Activated CD8-positive, alpha-beta T cell treated with anti-CD3 and anti-CD28 coated beads for 36 hours (primary cell): ENCODE measurements at regions not wholly inside any gene's neighbourhood (a gene's known extent, or its start where the extent isn't known, plus 50 kb on each side); places are given as distances from the start of the nearest gene placed in this dataset.

Experiments used
- ATAC-seq: fragments of 200-7000 bp; cut with Tn5 transposase; one replicate; pipeline ENCODE4 v1.10.0; 2021; ENCODE audit warnings: mild to moderate bottlenecking, moderate library complexity
- CTCF ChIA-PET: fragments of 350-600 bp; sonication (Branson Sonifier 250); formaldehyde crosslinking; loops from one replicate; lab custom pipeline; 2021; ENCODE audit warnings: antibody characterized with exemption; lab: Charles Lee
- POLR2A ChIA-PET: fragments of 350-600 bp; sonication (Branson Sonifier 250); formaldehyde crosslinking; loops from one replicate; lab custom pipeline; 2021; ENCODE audit warnings: antibody characterized with exemption; lab: Charles Lee
- DNase-seq: peaks from one replicate; pipeline ENCODE4 v3.0.0-alpha.2; 2020
- H3K27ac Mint-ChIP-seq: one replicate; pipeline ENCODE4 v1.8.0; 2021; ENCODE audit warnings: mild to moderate bottlenecking, mixed read lengths
- H3K27me3 Mint-ChIP-seq: one replicate; pipeline ENCODE4 v1.8.0; 2021; ENCODE audit warnings: mixed read lengths
- H3K36me3 Mint-ChIP-seq: one replicate; pipeline ENCODE4 v1.8.0; 2021; ENCODE audit warnings: low read depth, mixed read lengths
- H3K4me1 Mint-ChIP-seq: one replicate; pipeline ENCODE4 v1.8.0; 2021; ENCODE audit warnings: low read depth, mixed read lengths
- H3K4me3 Mint-ChIP-seq: one replicate; pipeline ENCODE4 v1.8.0; 2021; ENCODE audit warnings: mild to moderate bottlenecking, moderate library complexity, mixed read lengths
- H3K9me3 Mint-ChIP-seq: one replicate; pipeline ENCODE4 v1.8.0; 2021; ENCODE audit warnings: mixed read lengths
- CTCF ChIP-seq: fragments of 200-600 bp; IDR thresholded peaks from one replicate; pipeline ENCODE4 v1.8.0; 2022; ENCODE audit warnings: antibody characterized with exemption, mild to moderate bottlenecking
- intact Hi-C: fragments of 100-400 bp; cut with micrococcal nuclease; formaldehyde crosslinking; loops from one replicate; pipeline ENCODE4 v1.10.0; 2022

GRCh38 chr1:30183006-30183405 lies 540.4 kb downstream of the MATN1 start:
- no peak for DNase-seq
- H3K9me3 Mint-ChIP-seq: peaks cover 4% of the 10 kb centered on the region
- POLR2A ChIA-PET: no interaction called here
- no peak for ATAC-seq
- H3K4me3 Mint-ChIP-seq: no peak overlapping the region
- CTCF ChIA-PET: no interaction called here
- no peaks in the 10 kb centered on the region for H3K4me1 Mint-ChIP-seq
- H3K27ac Mint-ChIP-seq: no peak overlapping the region
- peaks cover 1% of the 10 kb centered on the region for H3K27me3 Mint-ChIP-seq
- no peak for TF ChIP-seq CTCF
- intact Hi-C loops: no loop called here
- no peaks in the 10 kb centered on the region for H3K36me3 Mint-ChIP-seq

- no peak for TF ChIP-seq CTCF
- intact Hi-C loops: no loop called here
- ATAC-seq: no peak
- H3K9me3 Mint-ChIP-seq: peaks cover 4% of the 10 kb centered on the region
- no peaks in the 10 kb centered on the region for H3K4me1 Mint-ChIP-seq
- CTCF ChIA-PET: no interaction called here
- peaks cover 3% of the 10 kb centered on the region for H3K27me3 Mint-ChIP-seq
- POLR2A ChIA-PET: no interaction called here
- H3K36me3 Mint-ChIP-seq: no peaks in the 10 kb centered on the region
- H3K27ac Mint-ChIP-seq: no peak overlapping the region
- no peak for DNase-seq
- H3K4me3 Mint-ChIP-seq: no peak overlapping the region
Measured at GRCh38 chr1:30179942-30180543, 543.3 kb downstream of the MATN1 start.

- Mint-ChIP-seq H3K4me1 (no peaks in the 10 kb centered on the region), H3K9me3 (peaks cover 4% of the 10 kb centered on the region), H3K27ac (no peak overlapping the region), H3K36me3 (no peaks in the 10 kb centered on the region), H3K4me3 (no peak overlapping the region), H3K27me3 (peaks cover 8% of the 10 kb centered on the region)
- intact Hi-C loops: no loop called here
- no peak for TF ChIP-seq CTCF
- ChIA-PET CTCF (no interaction called here), POLR2A (no interaction called here)
- no peak for ATAC-seq
- no peak for DNase-seq
Measured at GRCh38 chr1:30176477-30176876, 546.9 kb downstream of the MATN1 start.

GRCh38 chr1:30174499-30174898 lies 548.9 kb downstream of the MATN1 start:
- Mint-ChIP-seq H3K4me3 (no peak overlapping the region), H3K4me1 (no peaks in the 10 kb centered on the region), H3K27ac (no peak overlapping the region), H3K27me3 (peaks cover 9% of the 10 kb centered on the region), H3K36me3 (no peaks in the 10 kb centered on the region), H3K9me3 (peaks cover 4% of the 10 kb centered on the region)
- no peak for TF ChIP-seq CTCF
- ATAC-seq (no peak), DNase-seq (no peak)
- ChIA-PET CTCF (no interaction called here), POLR2A (no interaction called here)
- intact Hi-C loops: no loop called here

DNA sequence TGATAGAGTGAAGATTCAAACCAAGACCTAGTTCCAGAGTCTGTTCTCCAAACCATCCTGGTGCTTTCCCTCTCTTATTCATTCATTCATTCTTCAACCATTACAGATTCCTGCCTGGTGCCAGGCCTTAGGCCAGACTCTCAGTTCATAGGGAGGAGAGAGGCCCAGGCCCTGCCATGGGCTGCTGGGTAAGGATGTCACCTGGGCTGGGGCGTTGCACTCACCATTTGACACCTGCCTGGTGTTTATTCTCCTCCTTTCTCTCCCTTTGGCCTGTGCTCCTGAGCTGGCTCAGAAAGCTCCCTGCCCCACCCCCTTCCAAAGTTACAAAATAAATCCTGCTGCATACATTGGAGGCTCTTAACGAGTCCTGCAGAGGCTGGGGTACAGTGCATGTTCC lies 549.8 kb downstream of the MATN1 start:
- Mint-ChIP-seq H3K4me3 (no peak overlapping the region), H3K4me1 (no peaks in the 10 kb centered on the region), H3K36me3 (no peaks in the 10 kb centered on the region), H3K27me3 (peaks cover 9% of the 10 kb centered on the region), H3K9me3 (no peaks in the 10 kb centered on the region), H3K27ac (no peak overlapping the region)
- no peak for TF ChIP-seq CTCF
- intact Hi-C loops: no loop called here
- ATAC-seq: no peak
- POLR2A ChIA-PET: no interaction called here
- CTCF ChIA-PET: no interaction called here
- DNase-seq: no peak
